Mammary epithelial cell (primary cell): ENCODE measurements at regions not wholly inside any gene's neighbourhood (a gene's known extent, or its start where the extent isn't known, plus 50 kb on each side); places are given as distances from the start of the nearest gene placed in this dataset.

Experiments
- EZH2 ChIP-seq: IDR thresholded peaks from 2 replicates; pipeline ENCODE4 v1.6.1; 2012; ENCODE audit warnings: low read length, inconsistent platforms, borderline replicate concordance
- TF ChIP-seq, protein P1 (sequence below), 2 donors: IDR thresholded peaks in 1 of 2; conservative IDR thresholded peaks in 1 of 2; 2 replicates each; pipeline ENCODE4 v1.5.1; 2011 to 2012; ENCODE audit warnings: inconsistent platforms in 2 of 2, low read length in 2 of 2, mild to moderate bottlenecking in 2 of 2, control low read depth in 1 of 2, low read depth in 1 of 2; ENCODE audit not compliant: insufficient read depth in 1 of 2; ENCODE audit errors: extremely low read depth in 1 of 2

DNA sequence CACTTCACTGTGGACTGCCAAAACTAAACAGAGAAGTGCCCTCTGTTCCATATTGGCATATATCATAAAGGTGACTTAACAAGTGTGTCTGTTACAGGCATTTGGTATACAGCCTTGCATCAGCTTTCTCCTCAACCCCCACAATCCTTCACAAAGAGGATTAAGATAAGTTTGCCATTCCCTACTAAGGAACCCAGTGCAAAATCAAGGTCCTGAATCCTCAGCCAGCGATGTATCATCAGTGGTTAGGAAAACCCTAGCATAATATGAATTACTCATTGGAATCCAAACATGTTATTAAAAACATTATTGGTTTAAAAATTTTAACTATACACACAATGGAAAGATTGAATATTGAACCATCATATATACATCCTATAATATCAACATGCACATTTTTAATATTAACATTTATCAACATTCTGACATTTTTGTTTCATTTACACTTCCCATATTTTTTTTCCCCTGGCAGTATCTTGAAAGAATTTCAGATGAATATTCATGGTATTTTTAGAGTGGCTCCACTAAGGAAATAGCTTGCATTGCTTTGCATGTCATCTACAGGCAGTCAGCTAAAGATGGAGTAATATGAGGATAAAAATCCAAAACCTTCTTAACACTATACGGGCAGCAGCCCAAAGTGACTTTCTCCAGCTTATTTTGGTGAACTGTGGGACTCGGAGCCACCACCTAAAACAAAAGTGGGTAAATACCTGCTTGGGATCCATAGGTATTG is 215.6 kb upstream of the CHRM2 start:
- TF ChIP-seq EZH2: no peak
- TF ChIP-seq, protein P1, sequence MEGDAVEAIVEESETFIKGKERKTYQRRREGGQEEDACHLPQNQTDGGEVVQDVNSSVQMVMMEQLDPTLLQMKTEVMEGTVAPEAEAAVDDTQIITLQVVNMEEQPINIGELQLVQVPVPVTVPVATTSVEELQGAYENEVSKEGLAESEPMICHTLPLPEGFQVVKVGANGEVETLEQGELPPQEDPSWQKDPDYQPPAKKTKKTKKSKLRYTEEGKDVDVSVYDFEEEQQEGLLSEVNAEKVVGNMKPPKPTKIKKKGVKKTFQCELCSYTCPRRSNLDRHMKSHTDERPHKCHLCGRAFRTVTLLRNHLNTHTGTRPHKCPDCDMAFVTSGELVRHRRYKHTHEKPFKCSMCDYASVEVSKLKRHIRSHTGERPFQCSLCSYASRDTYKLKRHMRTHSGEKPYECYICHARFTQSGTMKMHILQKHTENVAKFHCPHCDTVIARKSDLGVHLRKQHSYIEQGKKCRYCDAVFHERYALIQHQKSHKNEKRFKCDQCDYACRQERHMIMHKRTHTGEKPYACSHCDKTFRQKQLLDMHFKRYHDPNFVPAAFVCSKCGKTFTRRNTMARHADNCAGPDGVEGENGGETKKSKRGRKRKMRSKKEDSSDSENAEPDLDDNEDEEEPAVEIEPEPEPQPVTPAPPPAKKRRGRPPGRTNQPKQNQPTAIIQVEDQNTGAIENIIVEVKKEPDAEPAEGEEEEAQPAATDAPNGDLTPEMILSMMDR (conservative IDR thresholded peaks at IDR 0.05 in 1 of 2, IDR thresholded peaks at IDR 0.05 in 1 of 2; ENCODE audit: extremely low read depth in 1 of 2, insufficient read depth in 1 of 2, low read depth in 1 of 2, low read length in 2 of 2): no peak
